ENCODE measurements at regions not wholly inside any gene's neighbourhood (a gene's known extent, or its start where the extent isn't known, plus 50 kb on each side); places are given as distances from the start of the nearest gene placed in this dataset.

DNA sequence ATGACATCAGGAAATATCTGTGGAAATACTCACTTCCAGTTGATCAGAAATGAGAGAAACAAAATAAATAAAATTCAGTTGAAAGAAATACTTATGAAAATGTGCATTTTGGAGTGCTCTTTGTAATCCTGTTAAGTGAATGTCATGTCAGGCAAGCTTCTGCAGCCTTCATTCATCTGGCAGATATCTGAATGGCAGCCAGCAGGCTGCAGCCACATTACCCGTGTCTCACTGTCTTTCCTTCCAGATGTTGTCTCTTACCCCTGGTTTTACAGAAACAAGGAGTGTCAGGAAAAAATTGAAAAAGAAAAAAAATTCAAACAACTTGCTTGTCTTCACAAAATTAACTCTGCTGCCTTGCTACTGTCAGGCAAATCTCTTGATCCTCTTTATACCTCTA lies 445.0 kb upstream of the RIOK2 start:
- Histone ChIP-seq H3K4me3 (ENCODE audit: low read depth in 1 of 3, low read length in 3 of 3) (no peak overlapping the region), H3K36me3 (ENCODE audit: control insufficient read depth in 4 of 4, insufficient read depth in 3 of 4, low read depth in 1 of 4, low read length in 3 of 4) (no peaks in the 10 kb centered on the region), H3K9ac (ENCODE audit: low read depth in 1 of 2, low read length in 2 of 2) (no peak overlapping the region), H3K4me1 (ENCODE audit: control insufficient read depth in 4 of 4, insufficient read depth in 4 of 4, low read length in 3 of 4) (no peaks in the 10 kb centered on the region), H3K27ac (ENCODE audit: low read depth in 1 of 2, low read length in 2 of 2) (no peak overlapping the region), H3K9me3 (ENCODE audit: control insufficient read depth in 4 of 4, low read length in 3 of 4) (no peaks in the 10 kb centered on the region), H3K27me3 (ENCODE audit: control insufficient read depth in 4 of 4, insufficient read depth in 4 of 4, low read length in 3 of 4) (no peaks in the 10 kb centered on the region)
- 49% methylated on average over 1 of the region's 1 CpG for WGBS
- no peak for DNase-seq (ENCODE audit: low spot score)
- TF ChIP-seq EGR1 (IDR thresholded peaks at IDR 0.05; ENCODE audit: low read depth in 2 of 2): no peak
- TF ChIP-seq SP1 (IDR thresholded peaks at IDR 0.05): no peak
- TF ChIP-seq, protein P1, sequence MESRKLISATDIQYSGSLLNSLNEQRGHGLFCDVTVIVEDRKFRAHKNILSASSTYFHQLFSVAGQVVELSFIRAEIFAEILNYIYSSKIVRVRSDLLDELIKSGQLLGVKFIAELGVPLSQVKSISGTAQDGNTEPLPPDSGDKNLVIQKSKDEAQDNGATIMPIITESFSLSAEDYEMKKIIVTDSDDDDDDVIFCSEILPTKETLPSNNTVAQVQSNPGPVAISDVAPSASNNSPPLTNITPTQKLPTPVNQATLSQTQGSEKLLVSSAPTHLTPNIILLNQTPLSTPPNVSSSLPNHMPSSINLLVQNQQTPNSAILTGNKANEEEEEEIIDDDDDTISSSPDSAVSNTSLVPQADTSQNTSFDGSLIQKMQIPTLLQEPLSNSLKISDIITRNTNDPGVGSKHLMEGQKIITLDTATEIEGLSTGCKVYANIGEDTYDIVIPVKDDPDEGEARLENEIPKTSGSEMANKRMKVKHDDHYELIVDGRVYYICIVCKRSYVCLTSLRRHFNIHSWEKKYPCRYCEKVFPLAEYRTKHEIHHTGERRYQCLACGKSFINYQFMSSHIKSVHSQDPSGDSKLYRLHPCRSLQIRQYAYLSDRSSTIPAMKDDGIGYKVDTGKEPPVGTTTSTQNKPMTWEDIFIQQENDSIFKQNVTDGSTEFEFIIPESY (IDR thresholded peaks at IDR 0.05): no peak
- no peak for TF ChIP-seq HNF4A (conservative IDR thresholded peaks at IDR 0.05)
- TF ChIP-seq RAD21 (IDR thresholded peaks at IDR 0.05): no peak
- TF ChIP-seq TAF1 (conservative IDR thresholded peaks at IDR 0.05): no peak
- TF ChIP-seq, protein P2, sequence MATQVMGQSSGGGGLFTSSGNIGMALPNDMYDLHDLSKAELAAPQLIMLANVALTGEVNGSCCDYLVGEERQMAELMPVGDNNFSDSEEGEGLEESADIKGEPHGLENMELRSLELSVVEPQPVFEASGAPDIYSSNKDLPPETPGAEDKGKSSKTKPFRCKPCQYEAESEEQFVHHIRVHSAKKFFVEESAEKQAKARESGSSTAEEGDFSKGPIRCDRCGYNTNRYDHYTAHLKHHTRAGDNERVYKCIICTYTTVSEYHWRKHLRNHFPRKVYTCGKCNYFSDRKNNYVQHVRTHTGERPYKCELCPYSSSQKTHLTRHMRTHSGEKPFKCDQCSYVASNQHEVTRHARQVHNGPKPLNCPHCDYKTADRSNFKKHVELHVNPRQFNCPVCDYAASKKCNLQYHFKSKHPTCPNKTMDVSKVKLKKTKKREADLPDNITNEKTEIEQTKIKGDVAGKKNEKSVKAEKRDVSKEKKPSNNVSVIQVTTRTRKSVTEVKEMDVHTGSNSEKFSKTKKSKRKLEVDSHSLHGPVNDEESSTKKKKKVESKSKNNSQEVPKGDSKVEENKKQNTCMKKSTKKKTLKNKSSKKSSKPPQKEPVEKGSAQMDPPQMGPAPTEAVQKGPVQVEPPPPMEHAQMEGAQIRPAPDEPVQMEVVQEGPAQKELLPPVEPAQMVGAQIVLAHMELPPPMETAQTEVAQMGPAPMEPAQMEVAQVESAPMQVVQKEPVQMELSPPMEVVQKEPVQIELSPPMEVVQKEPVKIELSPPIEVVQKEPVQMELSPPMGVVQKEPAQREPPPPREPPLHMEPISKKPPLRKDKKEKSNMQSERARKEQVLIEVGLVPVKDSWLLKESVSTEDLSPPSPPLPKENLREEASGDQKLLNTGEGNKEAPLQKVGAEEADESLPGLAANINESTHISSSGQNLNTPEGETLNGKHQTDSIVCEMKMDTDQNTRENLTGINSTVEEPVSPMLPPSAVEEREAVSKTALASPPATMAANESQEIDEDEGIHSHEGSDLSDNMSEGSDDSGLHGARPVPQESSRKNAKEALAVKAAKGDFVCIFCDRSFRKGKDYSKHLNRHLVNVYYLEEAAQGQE (IDR thresholded peaks at IDR 0.05): no peak
- TF ChIP-seq ATF3 (IDR thresholded peaks at IDR 0.05): no peak
- TF ChIP-seq, protein P3, sequence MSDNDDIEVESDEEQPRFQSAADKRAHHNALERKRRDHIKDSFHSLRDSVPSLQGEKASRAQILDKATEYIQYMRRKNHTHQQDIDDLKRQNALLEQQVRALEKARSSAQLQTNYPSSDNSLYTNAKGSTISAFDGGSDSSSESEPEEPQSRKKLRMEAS (IDR thresholded peaks at IDR 0.05): no peak
- no peak for TF ChIP-seq YY1 (IDR thresholded peaks at IDR 0.05)
- no peak for TF ChIP-seq NR2F2 (IDR thresholded peaks at IDR 0.05)

GRCh38 chr5:97628807-97629206 lies 445.8 kb upstream of the RIOK2 start:
- TF ChIP-seq ATF3 (IDR thresholded peaks at IDR 0.05): no peak
- TF ChIP-seq RXRA (IDR thresholded peaks at IDR 0.05): no peak
- no peak for TF ChIP-seq HNF4G (IDR thresholded peaks at IDR 0.05)
- no peak for TF ChIP-seq GABPA (IDR thresholded peaks at IDR 0.05 in 1 of 2, conservative IDR thresholded peaks at IDR 0.05 in 1 of 2)
- TF ChIP-seq, protein P1 (IDR thresholded peaks at IDR 0.05): no peak
- TF ChIP-seq, protein P3 (IDR thresholded peaks at IDR 0.05): no peak
- H3K9me3 ChIP-seq (ENCODE audit: control insufficient read depth in 4 of 4, low read length in 3 of 4): no peaks in the 10 kb centered on the region
- H3K9ac ChIP-seq (ENCODE audit: low read depth in 1 of 2, low read length in 2 of 2): no peak overlapping the region
- H3K4me3 ChIP-seq (ENCODE audit: low read depth in 1 of 3, low read length in 3 of 3): no peak overlapping the region
- no peak overlapping the region for H3K27ac ChIP-seq (ENCODE audit: low read depth in 1 of 2, low read length in 2 of 2)
- no peaks in the 10 kb centered on the region for H3K27me3 ChIP-seq (ENCODE audit: control insufficient read depth in 4 of 4, insufficient read depth in 4 of 4, low read length in 3 of 4)
- H3K4me1 ChIP-seq (ENCODE audit: control insufficient read depth in 4 of 4, insufficient read depth in 4 of 4, low read length in 3 of 4): no peaks in the 10 kb centered on the region
- 89% methylated on average over 3 of the region's 3 CpGs for WGBS
- no peaks in the 10 kb centered on the region for H3K36me3 ChIP-seq (ENCODE audit: control insufficient read depth in 4 of 4, insufficient read depth in 3 of 4, low read depth in 1 of 4, low read length in 3 of 4)
- DNase-seq (ENCODE audit: low spot score): no peak

Measured in liver (tissue), 7 donors.